Large intestine (tissue), 3 donors: ENCODE measurements at regions not wholly inside any gene's neighbourhood (a gene's known extent, or its start where the extent isn't known, plus 50 kb on each side); places are given as distances from the start of the nearest gene placed in this dataset.

Source experiments
- DNase-seq, 2 donors: peaks; one replicate each; pipeline versions ENCODE4 v3.0.0 to v3.0.0-alpha.2; 2013
- H3K27ac ChIP-seq: one replicate; pipeline ENCODE4 v1.5.1; 2013; ENCODE audit warnings: low read length
- H3K27me3 ChIP-seq: 2 replicates; pipeline ENCODE4 v1.6.1; 2013; ENCODE audit warnings: low read length; ENCODE audit not compliant: control insufficient read depth, insufficient read depth
- H3K36me3 ChIP-seq: 2 replicates; pipeline ENCODE4 v1.6.1; 2013; ENCODE audit warnings: low read length; ENCODE audit not compliant: control insufficient read depth, insufficient read depth
- H3K4me1 ChIP-seq: one replicate; pipeline ENCODE4 v1.6.1; 2013; ENCODE audit warnings: low read length; ENCODE audit not compliant: control insufficient read depth, insufficient read depth
- H3K4me3 ChIP-seq: one replicate; pipeline ENCODE4 v1.5.1; 2013; ENCODE audit warnings: low read length
- H3K9me3 ChIP-seq: one replicate; pipeline ENCODE4 v1.6.1; 2013; ENCODE audit warnings: mild to moderate bottlenecking, low read depth, low read length, moderate library complexity; ENCODE audit not compliant: control insufficient read depth
- WGBS: methylation state at CpG from one replicate; pipeline ENCODE4 v1.1.5; 2013; ENCODE audit warnings: low lambda C conversion rate; ENCODE audit not compliant: insufficient coverage; 5-methylcytosine and 5-hydroxymethylcytosine counted together

DNA sequence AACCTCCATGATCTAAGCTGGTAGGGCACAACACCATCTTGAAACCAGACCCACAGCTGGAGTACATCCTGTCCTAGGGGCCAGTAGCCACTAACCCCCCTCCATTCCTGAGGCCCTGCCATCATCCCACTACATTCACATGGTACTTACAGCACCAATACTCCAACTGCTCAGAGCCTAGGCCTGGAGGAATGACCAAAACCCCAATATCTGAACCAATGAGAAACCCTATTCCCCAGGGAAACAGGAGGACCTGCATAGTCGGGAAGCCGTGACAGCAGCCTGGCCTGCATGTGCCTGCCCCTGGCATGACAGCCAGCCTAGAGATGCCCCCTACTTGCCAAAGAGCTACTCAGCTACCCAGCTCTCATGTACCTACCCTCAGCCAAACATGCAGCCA is 65.4 kb upstream of the DMRT1 start:
- Histone ChIP-seq H3K4me3 (no peak overlapping the region), H3K4me1 (no peaks in the 10 kb centered on the region), H3K27ac (no peak overlapping the region), H3K36me3 (no peaks in the 10 kb centered on the region), H3K9me3 (peaks cover 6% of the 10 kb centered on the region), H3K27me3 (no peaks in the 10 kb centered on the region)
- no peak for DNase-seq
- no CpG with 5 or more reads among the region's 2 CpGs for WGBS

DNA sequence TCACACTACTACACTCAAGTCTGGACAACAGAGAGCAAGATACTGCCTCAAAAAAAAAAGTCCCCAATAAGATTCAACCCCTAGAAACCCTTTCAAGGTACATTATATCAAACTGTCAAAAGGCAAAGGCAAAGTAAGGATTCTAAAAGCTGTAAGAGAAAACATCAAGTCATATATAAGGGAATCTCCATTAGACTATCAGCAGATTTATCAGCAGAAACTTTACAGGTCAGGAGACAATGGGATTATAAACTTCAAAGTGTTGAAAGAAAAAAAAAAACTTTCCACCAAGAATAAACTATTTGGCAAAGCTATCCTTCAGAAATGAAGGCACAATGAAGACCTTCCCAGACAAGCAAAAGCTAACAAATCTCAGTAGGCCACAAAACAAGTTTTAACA is 63.5 kb upstream of the DMRT1 start:
- Histone ChIP-seq H3K4me3 (no peak overlapping the region), H3K27me3 (no peaks in the 10 kb centered on the region), H3K4me1 (no peaks in the 10 kb centered on the region), H3K9me3 (peaks cover 6% of the 10 kb centered on the region), H3K36me3 (no peaks in the 10 kb centered on the region), H3K27ac (no peak overlapping the region)
- DNase-seq, result no peak

DNA sequence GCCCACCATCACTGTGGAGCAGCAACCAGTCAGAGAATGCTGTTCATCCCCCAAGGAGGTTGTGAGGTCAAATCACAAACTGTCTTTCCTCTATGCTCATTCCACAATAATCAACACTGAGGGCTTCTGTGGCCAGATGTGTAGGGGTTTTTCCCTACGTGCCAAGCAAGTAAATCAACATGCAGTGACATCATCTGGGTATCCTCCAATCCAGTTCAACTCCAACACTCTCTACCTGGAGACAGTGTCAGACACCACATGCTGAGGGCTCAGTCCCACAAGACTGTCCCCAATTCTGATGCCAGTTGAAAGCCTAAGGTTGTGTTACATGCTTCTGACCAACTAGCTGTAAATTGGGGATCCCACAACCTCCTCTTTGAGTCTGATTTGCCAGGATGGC is 57.3 kb upstream of the DMRT1 start:
- Histone ChIP-seq H3K4me3 (no peak overlapping the region), H3K9me3 (no peaks in the 10 kb centered on the region), H3K27me3 (no peaks in the 10 kb centered on the region), H3K27ac (no peak overlapping the region), H3K4me1 (no peaks in the 10 kb centered on the region), H3K36me3 (no peaks in the 10 kb centered on the region)
- no CpG with 5 or more reads among the region's 1 CpG for WGBS
- no peak for DNase-seq

DNA sequence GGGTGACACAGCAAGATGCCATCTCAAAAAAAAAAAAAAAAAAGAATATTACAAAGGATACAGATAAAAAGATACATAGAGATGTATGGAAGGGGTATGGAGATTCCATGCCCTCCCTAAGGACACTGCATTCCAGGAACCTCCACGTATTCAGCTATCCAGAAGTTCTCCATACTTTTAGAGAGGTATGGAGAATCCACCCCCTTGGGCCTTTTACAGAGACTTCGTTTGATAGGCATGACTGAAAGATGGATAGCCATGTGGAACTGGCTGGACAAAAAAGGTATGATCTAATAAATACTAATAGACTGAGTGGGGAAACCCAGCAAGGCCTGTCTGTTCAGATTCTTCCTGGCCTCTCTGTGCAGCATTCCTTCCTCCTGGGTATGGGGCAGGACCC is 56.6 kb upstream of the DMRT1 start:
- Histone ChIP-seq H3K4me1 (no peaks in the 10 kb centered on the region), H3K27me3 (no peaks in the 10 kb centered on the region), H3K36me3 (no peaks in the 10 kb centered on the region), H3K27ac (no peak overlapping the region), H3K9me3 (no peaks in the 10 kb centered on the region), H3K4me3 (no peak overlapping the region)
- WGBS, result no CpG with 5 or more reads among the region's 2 CpGs
- no peak for DNase-seq

DNA sequence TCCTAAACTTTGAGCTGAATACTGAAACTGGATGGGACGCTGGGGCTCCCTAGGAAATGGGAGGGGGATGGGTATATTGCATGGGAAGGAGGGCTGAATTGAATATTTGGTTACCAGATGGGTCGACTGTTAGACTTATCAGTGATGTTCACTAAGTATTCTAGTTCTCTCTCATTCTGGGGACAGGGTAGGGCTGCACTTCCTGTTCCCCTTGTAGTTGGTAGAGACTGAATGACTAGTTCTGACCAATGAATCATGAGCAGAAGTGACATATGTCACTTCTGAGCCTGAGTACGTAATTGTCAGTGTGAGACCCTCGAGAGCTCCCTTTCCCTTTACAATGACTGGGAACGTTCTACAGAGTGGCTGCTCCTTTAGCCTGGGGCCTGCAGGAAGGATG is 55.5 kb upstream of the DMRT1 start:
- Histone ChIP-seq H3K4me1 (no peaks in the 10 kb centered on the region), H3K4me3 (no peak overlapping the region), H3K27ac (no peak overlapping the region), H3K36me3 (no peaks in the 10 kb centered on the region), H3K9me3 (no peaks in the 10 kb centered on the region), H3K27me3 (no peaks in the 10 kb centered on the region)
- no CpG with 5 or more reads among the region's 5 CpGs for WGBS
- DNase-seq, result no peak

DNA sequence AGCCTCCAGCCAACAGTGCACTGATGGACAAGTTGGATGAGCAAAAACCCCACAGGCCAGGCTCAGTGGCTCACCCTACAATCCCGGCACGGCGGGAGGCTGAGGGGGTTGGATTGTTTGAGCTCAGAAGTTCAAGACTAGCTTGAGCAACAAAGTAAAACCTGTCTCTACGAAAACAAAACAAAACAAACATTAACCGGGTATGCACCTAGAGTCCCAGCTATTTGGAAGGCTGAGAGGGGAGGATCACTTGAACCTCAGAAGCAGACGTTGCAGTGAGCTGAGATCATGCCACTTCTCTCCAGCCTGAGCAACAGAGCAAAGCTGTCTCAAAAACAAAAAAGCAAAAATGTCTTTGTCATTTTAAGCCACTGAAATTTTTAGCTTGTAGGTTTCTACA is 55.1 kb upstream of the DMRT1 start:
- WGBS, result no CpG with 5 or more reads among the region's 6 CpGs
- Histone ChIP-seq H3K9me3 (no peaks in the 10 kb centered on the region), H3K4me3 (no peak overlapping the region), H3K36me3 (no peaks in the 10 kb centered on the region), H3K4me1 (no peaks in the 10 kb centered on the region), H3K27me3 (no peaks in the 10 kb centered on the region), H3K27ac (no peak overlapping the region)
- DNase-seq, result no peak

DNA sequence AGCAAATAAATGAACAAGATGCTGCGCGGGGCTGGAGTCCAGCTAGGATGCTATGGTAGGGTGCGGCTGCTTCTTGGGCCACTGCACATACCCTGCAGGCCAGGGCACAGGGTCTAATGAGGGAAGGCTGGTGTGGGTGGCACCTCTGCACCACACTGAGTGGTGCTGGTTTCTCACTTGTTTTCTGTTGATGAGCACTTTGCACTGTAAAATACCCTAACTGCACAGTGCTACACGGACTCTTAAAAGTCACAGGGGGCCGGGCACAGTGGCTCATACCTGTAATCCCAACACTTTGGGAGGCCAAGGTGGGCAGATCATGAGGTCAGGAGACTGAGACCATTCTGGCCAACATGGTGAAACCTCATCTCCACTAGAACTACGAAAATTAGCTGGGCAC is 52.7 kb upstream of the DMRT1 start:
- H3K27me3 ChIP-seq, result peaks cover 3% of the 10 kb centered on the region
- H3K4me1 ChIP-seq, result no peaks in the 10 kb centered on the region
- no peak for DNase-seq
- H3K9me3 ChIP-seq, result no peaks in the 10 kb centered on the region
- no peak overlapping the region for H3K4me3 ChIP-seq
- no peak overlapping the region for H3K27ac ChIP-seq
- no peaks in the 10 kb centered on the region for H3K36me3 ChIP-seq
- no CpG with 5 or more reads among the region's 6 CpGs for WGBS
